HT-29 (cell line): ENCODE measurements at regions not wholly inside any gene's neighbourhood (a gene's known extent, or its start where the extent isn't known, plus 50 kb on each side); places are given as distances from the start of the nearest gene placed in this dataset.
"Not testable (repeated sequence)": the region's sequence is repeated elsewhere in the genome, so short reads cannot be mapped to it uniquely, and the experiment has no call there.

Source experiments
- DNase-seq: peaks from one replicate; pipeline ENCODE4 v3.0.0-alpha.2; 2015; ENCODE audit warnings: low spot score

DNA sequence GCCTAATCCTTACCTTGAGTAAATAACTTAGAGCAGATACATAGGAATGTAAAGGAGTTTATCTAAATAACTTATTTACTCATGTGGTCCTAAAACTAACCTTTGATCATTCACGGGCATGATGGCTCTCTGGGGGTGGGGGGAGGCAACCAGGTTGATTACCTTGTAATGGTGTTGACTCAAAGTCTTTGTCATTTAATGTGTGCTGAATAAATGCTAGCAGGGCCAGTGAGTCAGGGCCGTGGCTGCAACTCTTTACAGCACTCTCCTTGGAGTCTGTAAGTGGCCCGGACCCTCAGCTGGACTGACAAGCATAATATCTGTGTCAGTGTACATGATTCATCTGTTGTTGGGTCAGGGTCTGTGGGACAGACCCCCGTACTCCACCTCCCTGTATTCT lies 203.0 kb downstream of the EPM2A start:
- DNase-seq: no peak

DNA sequence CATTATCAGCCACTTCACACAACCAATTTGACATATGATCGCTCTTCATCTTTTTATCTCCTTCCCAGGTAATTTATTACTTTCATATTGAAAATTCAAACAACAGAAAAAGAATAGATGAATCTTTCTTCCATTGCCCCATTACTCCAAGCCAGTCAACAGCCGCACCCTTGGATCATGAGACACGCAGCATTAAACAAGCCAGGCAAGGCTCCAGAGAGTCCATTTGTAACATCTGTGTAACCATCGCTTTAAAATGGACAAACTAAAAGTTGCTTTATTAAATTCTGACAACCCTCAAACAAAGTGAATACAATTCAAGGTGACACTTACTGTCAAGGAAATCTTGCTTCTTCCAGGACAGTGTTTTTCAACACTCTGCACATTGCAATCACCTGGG lies 200.3 kb downstream of the EPM2A start:
- no peak for DNase-seq

DNA sequence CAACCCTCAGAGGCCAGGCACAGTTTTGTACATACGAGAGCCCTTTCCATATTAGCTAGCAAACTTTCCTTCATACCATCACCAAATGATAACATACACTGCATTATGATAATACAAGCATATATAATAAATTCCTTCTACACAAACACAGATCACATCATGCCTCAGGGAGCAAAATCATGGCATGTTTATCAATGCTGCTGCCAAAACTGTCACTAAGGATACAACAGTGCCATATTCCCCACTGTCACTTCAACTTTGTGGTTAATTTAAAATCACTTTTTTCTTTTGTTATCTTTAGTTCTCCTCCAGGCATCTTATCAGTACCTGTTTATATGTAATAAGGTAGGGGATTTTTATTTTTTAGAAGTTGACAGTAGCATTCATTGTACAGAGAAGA lies 196.3 kb downstream of the EPM2A start:
- DNase-seq: no peak

GRCh38 chr6:145539831-145540230 lies 195.5 kb downstream of the EPM2A start:
- no peak for DNase-seq

DNA sequence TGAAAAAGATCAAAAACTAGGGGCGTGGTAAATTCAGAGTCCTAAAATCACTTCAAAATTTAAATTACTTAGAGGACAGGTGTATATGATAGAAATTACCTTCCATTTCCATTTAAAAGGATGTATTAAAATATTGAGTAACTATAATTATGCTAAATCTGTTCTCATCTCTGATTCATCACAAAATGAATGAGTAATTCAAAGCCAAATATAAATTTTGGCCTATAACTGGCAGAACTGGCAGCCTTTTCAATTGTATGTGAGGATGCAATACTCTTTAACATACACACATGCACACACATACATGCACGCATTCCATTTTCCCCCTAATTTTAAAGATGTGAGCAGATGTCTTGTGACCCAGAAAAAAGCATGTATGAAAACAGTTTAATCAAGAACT lies 194.6 kb downstream of the EPM2A start:
- DNase-seq: no peak

DNA sequence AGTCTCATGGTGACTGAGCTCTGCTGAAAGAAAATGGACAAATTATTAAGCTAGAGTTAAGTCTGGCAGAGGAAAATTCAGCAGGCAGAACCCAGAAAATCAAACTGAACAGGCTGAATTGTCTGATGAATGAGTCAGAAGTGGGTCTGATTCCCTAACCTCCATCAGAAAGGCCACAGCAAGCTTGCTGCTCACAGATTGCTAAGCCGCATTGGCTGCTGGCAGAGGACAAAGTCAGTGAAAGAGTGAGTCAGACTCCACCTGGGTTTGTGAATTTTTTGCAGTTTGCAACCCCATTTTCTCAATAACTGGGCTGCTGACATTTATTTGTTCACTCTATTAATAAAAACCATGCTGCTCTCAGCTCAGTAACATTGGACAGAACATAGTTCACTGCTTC lies 191.3 kb downstream of the EPM2A start:
- DNase-seq: no peak

GRCh38 chr6:145544514-145544913 lies 190.8 kb downstream of the EPM2A start:
- DNase-seq: no peak

DNA sequence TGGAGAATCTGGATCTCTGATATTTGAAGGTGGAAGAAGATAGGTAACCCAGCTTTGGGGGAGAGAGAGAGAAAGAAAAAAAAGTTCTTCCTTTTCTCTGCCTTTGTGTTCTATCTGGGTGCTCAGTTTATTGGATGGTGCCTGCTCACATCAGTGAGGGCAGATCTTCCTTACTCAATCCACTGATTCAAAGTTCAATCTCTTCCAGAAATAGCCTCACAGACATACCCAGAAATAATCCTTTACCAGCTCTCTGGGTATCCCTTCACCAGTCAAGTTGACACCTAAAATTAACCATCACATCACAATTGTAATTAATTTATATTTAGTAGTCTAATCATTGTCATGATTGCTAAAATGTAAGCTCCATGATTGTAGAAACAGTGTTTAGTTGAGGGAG lies 189.1 kb downstream of the EPM2A start:
- DNase-seq: no peak

- DNase-seq: no peak
These were observed 187.6 kb downstream of the EPM2A start for GRCh38 chr6:145547594-145548335.

DNA sequence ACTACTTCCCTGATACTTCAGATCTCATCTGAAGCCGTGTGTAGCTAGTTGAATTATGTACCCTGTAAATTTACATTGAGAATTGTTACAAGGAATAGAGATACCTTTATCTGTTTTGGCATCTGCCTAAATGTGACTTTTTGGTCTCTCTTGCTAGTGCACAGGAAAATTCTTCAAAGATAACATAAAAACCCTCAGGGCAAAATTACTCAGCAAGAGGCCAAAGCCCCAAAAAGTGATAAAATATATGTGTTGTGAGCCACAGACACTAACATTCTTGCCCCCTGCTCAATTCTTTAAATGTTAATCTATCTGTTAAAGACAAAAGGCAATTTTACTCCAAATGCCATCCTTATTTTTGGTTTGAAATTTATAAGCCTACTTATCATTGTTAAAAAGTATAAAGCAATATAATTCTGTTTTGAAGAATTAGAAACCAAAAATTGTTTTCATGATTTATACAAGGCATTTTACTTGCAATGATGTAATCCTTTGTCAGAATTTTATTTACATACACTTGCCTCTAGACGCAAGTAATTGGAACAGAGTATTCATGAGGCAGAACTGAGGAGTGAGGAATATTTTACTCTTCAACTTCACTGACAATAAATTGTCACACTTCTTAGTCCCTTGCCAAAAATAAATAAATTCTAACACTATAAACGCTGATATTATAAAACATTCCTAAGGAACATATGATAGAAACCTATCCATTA lies 186.2 kb downstream of the EPM2A start:
- DNase-seq: no peak

- DNase-seq: no peak
These were observed 184.2 kb downstream of the EPM2A start for GRCh38 chr6:145551164-145551563.

DNA sequence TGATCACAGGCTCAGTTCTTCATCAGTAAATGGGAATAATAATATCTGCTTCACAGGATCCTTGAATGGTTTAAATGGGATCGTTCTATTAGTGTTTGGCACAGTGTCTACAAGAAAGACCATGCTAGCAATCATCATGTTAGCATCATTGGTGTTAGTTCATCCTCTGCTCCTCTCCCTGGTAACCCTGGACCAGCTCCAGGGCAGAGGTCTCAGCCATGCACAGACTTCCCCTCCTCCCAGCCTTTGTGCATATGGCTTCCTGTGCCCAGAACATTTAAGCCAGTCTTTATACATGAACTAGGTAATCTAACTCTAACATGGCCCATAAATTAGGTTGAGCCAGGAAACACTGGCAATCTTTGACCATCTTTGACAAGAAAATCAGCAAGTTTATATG lies 180.2 kb downstream of the EPM2A start:
- DNase-seq: no peak

DNA sequence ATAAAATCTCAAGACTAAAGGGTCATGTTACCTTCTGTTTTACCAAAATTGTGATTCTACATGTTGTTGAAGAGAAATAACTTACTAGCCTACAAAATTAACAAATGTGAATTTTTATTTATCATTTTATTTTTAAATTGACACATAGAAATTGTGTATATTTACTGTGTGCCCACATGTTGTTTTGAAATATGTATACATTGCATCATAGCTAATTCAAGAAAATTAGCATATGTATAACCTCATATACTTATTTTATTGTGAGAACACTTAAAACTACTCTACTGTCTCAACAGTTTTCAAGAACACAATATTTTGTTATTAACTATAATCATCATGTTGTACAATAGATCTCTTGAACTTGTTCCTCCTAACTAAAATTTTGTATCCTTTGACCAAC lies 177.8 kb downstream of the EPM2A start:
- no peak for DNase-seq

DNA sequence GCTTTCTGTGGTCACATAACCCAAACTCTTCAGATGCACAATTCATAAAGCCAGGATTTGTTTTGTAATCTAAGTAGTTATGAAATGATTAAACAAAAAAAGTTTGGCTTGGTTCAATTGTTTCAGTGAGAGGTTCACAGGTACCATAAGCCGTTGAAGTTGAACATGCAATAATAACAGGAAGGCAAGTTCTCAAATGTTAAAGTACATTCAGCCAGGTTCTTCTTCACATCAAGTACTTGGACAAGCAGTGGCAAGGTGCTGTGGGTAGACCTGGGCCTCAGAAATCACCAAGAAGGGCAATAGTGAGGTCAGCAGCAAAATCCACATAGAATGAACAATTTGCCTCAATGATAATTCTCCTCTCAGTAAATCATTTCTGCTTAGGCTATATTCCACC lies 175.5 kb downstream of the EPM2A start:
- DNase-seq: no peak

- no peak for DNase-seq
These were observed 173.9 kb downstream of the EPM2A start for GRCh38 chr6:145561095-145562072.

DNA sequence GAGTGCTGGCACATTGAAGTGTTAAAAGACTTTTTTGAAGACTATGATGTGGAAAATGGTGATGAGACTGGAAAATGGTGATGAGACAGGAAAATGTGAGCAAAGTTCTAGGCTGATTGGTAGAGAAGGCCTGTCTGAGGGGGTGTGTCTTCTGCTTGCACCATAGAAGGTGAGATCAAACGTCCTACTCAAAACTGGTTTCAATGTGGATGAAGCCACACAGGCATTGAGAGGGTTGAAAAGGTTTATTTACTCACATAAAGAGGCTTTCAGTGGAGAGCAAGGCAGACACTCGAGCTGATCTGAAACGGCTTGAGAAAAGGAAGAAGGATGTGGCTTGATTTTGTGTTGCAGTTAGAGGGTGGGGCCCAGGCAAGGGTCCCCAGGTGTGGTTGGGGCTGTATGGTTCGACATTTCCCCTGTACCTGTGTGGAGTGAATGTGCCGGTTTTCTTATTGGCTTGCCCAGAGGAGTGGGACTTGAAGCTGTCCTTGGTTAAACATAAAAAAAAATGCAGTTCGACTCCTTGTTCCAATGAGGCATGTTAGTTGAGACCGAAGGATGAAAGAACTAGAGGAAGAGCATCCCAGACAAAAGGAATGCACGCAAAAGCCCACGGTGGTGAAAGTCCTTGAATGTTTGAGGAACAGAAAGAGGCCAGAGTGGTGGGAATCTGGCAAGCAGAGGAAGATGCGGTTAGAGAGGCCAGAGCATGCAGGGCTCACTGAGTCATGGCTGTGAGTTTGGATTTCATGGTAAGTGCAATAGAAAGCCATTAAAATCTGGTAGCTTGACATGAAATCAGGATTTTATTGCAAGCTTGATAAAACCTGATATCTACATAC lies 172.3 kb downstream of the EPM2A start:
- DNase-seq: no peak

GRCh38 chr6:145564553-145564952 lies 170.8 kb downstream of the EPM2A start:
- DNase-seq: no peak

- no peak for DNase-seq
These were observed 167.6 kb downstream of the EPM2A start for GRCh38 chr6:145567684-145568252.

- DNase-seq: no peak
These were observed 166.2 kb downstream of the EPM2A start for GRCh38 chr6:145569140-145569539.

- not testable (repeated sequence) for DNase-seq
These were observed 165.0 kb downstream of the EPM2A start for GRCh38 chr6:145570336-145570735.

GRCh38 chr6:145574269-145574668 lies 161.1 kb downstream of the EPM2A start:
- not testable (repeated sequence) for DNase-seq
